ENCODE measurements at regions not wholly inside any gene's neighbourhood (a gene's known extent, or its start where the extent isn't known, plus 50 kb on each side); places are given as distances from the start of the nearest gene placed in this dataset.

- DNase-seq (ENCODE audit: low read depth) = peak; percentile 88
- Histone ChIP-seq H2AFZ (ENCODE audit: low read depth, low read length) (no peak overlapping the region), H3K27ac (ENCODE audit: low read depth, low read length) (peak overlapping the region; percentile 30), H3K4me1 (ENCODE audit: insufficient read depth, low read length) (peaks cover 17% of the 10 kb centered on the region), H3K4me3 (ENCODE audit: insufficient read depth, low read depth, low read length) (no peak overlapping the region), H3K27me3 (ENCODE audit: insufficient read depth, low read length) (no peaks in the 10 kb centered on the region), H3K4me2 (ENCODE audit: low read length) (peak overlapping the region; percentile 31), H3K9me3 (ENCODE audit: insufficient read depth, low read depth, low read length) (no peaks in the 10 kb centered on the region), H3K9ac (ENCODE audit: low read length) (no peak overlapping the region), H4K20me1 (ENCODE audit: insufficient read depth, low read length) (no peaks in the 10 kb centered on the region), H3K79me2 (ENCODE audit: insufficient read depth, low read length) (no peaks in the 10 kb centered on the region), H3K36me3 (ENCODE audit: insufficient read depth, low read length) (no peaks in the 10 kb centered on the region)
- Mint-ChIP-seq H3K27me3 (ENCODE audit: low read depth, unreplicated experiment) (no peaks in the 10 kb centered on the region), H3K4me1 (ENCODE audit: low read depth, unreplicated experiment) (peaks cover 2% of the 10 kb centered on the region), H3K4me3 (ENCODE audit: unreplicated experiment) (no peak overlapping the region), H3K36me3 (ENCODE audit: low read depth, unreplicated experiment) (no peaks in the 10 kb centered on the region), H3K27ac (ENCODE audit: unreplicated experiment) (no peak overlapping the region), H3K9me3 (ENCODE audit: unreplicated experiment) (no peaks in the 10 kb centered on the region)
- no peak for FAIRE-seq
- TF ChIP-seq CTCF (IDR thresholded peaks at IDR 0.05; ENCODE audit: insufficient read depth, low read depth, low read length) (no peak), EZH2 (IDR thresholded peaks at IDR 0.05; ENCODE audit: insufficient read depth, low read length) (no peak)
Measured at GRCh38 chr6:133630651-133631050, 258.3 kb upstream of the TCF21 start.

GRCh38 chr6:133631421-133631820, 257.5 kb upstream of the TCF21 start:
- peak; percentile 54 for DNase-seq (ENCODE audit: low read depth)
- Histone ChIP-seq H3K4me2 (ENCODE audit: low read length) (peak overlapping the region; percentile 31), H4K20me1 (ENCODE audit: insufficient read depth, low read length) (no peaks in the 10 kb centered on the region), H3K9ac (ENCODE audit: low read length) (no peak overlapping the region), H3K79me2 (ENCODE audit: insufficient read depth, low read length) (no peaks in the 10 kb centered on the region), H3K36me3 (ENCODE audit: insufficient read depth, low read length) (no peaks in the 10 kb centered on the region), H2AFZ (ENCODE audit: low read depth, low read length) (no peak overlapping the region), H3K9me3 (ENCODE audit: insufficient read depth, low read depth, low read length) (no peaks in the 10 kb centered on the region), H3K27ac (ENCODE audit: low read depth, low read length) (peak overlapping the region; percentile 30), H3K4me3 (ENCODE audit: insufficient read depth, low read depth, low read length) (no peak overlapping the region), H3K4me1 (ENCODE audit: insufficient read depth, low read length) (peaks cover 17% of the 10 kb centered on the region), H3K27me3 (ENCODE audit: insufficient read depth, low read length) (no peaks in the 10 kb centered on the region)
- Mint-ChIP-seq H3K36me3 (ENCODE audit: low read depth, unreplicated experiment) (no peaks in the 10 kb centered on the region), H3K4me3 (ENCODE audit: unreplicated experiment) (no peak overlapping the region), H3K27me3 (ENCODE audit: low read depth, unreplicated experiment) (no peaks in the 10 kb centered on the region), H3K9me3 (ENCODE audit: unreplicated experiment) (no peaks in the 10 kb centered on the region), H3K4me1 (ENCODE audit: low read depth, unreplicated experiment) (peaks cover 2% of the 10 kb centered on the region), H3K27ac (ENCODE audit: unreplicated experiment) (no peak overlapping the region)
- FAIRE-seq = peak; percentile 64
- no peak for TF ChIP-seq EZH2 (IDR thresholded peaks at IDR 0.05; ENCODE audit: insufficient read depth, low read length)
- peak; percentile 55 for TF ChIP-seq CTCF (IDR thresholded peaks at IDR 0.05; ENCODE audit: insufficient read depth, low read depth, low read length)

GRCh38 chr6:133632206-133632605, 256.7 kb upstream of the TCF21 start:
- Mint-ChIP-seq H3K4me1 (ENCODE audit: low read depth, unreplicated experiment) (peaks cover 2% of the 10 kb centered on the region), H3K27ac (ENCODE audit: unreplicated experiment) (no peak overlapping the region), H3K4me3 (ENCODE audit: unreplicated experiment) (no peak overlapping the region), H3K27me3 (ENCODE audit: low read depth, unreplicated experiment) (no peaks in the 10 kb centered on the region), H3K36me3 (ENCODE audit: low read depth, unreplicated experiment) (no peaks in the 10 kb centered on the region), H3K9me3 (ENCODE audit: unreplicated experiment) (no peaks in the 10 kb centered on the region)
- no peaks in the 10 kb centered on the region for H4K20me1 ChIP-seq (ENCODE audit: insufficient read depth, low read length)
- H3K4me2 ChIP-seq (ENCODE audit: low read length) = peak overlapping the region; percentile 31
- no peaks in the 10 kb centered on the region for H3K79me2 ChIP-seq (ENCODE audit: insufficient read depth, low read length)
- TF ChIP-seq EZH2 (IDR thresholded peaks at IDR 0.05; ENCODE audit: insufficient read depth, low read length) (no peak), CTCF (IDR thresholded peaks at IDR 0.05; ENCODE audit: insufficient read depth, low read depth, low read length) (no peak)
- no peak overlapping the region for H3K27ac ChIP-seq (ENCODE audit: low read depth, low read length)
- DNase-seq (ENCODE audit: low read depth) (peak; percentile 32), FAIRE-seq (peak; percentile 47)
- no peak overlapping the region for H2AFZ ChIP-seq (ENCODE audit: low read depth, low read length)
- no peak overlapping the region for H3K4me3 ChIP-seq (ENCODE audit: insufficient read depth, low read depth, low read length)
- H3K27me3 ChIP-seq (ENCODE audit: insufficient read depth, low read length) = no peaks in the 10 kb centered on the region
- no peaks in the 10 kb centered on the region for H3K36me3 ChIP-seq (ENCODE audit: insufficient read depth, low read length)
- H3K9ac ChIP-seq (ENCODE audit: low read length) = no peak overlapping the region
- H3K9me3 ChIP-seq (ENCODE audit: insufficient read depth, low read depth, low read length) = no peaks in the 10 kb centered on the region
- H3K4me1 ChIP-seq (ENCODE audit: insufficient read depth, low read length) = peaks cover 17% of the 10 kb centered on the region
